Transverse colon (tissue), 4 donors: ENCODE measurements at regions not wholly inside any gene's neighbourhood (a gene's known extent, or its start where the extent isn't known, plus 50 kb on each side); places are given as distances from the start of the nearest gene placed in this dataset.

ENCODE experiments used
- POLR2A ChIP-seq: fragments of 450-650 bp; IDR thresholded peaks from one replicate; pipeline ENCODE4 v1.6.1; 2016; ENCODE audit warnings: antibody characterized with exemption, mild to moderate bottlenecking, moderate library complexity
- POLR2AphosphoS5 ChIP-seq, 3 donors: sonication (generic); formaldehyde crosslinking; IDR thresholded peaks; one replicate each; pipeline ENCODE4 v1.6.1; 2016; ENCODE audit warnings: antibody characterized with exemption in 3 of 3
- TF ChIP-seq, protein P1 (sequence below), 5 experiments: fragments of 200-600 bp in 3 of 5; fragments of 450-650 bp in 2 of 5; sonication (generic) in 3 of 5; IDR thresholded peaks; 1 replicate in 2 of 5; 2 replicates in 3 of 5; pipeline ENCODE4 v1.5.1; 2016 to 2017; ENCODE audit warnings: antibody characterized with exemption in 5 of 5, inconsistent platforms in 3 of 5, mild to moderate bottlenecking in 2 of 5, moderate library complexity in 1 of 5

DNA sequence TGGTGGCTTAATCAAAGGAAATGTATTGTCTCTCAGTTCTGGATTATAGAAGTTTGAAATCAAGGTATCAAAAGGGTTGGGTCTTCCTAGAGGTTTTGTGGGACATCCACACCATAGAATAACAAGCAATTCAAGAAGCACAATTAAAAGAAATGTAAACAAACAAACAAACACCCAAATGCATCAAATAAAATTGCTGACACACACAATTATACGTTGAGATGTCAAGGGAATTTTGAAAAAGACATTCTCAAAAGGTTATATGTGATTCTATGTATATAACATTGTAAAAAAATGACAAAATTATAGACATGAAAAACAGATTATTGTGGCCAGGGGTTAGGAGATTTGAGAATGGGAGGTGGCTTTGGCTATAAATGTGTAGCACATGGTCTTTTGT lies 250.7 kb upstream of the AGA start:
- TF ChIP-seq, protein P1, sequence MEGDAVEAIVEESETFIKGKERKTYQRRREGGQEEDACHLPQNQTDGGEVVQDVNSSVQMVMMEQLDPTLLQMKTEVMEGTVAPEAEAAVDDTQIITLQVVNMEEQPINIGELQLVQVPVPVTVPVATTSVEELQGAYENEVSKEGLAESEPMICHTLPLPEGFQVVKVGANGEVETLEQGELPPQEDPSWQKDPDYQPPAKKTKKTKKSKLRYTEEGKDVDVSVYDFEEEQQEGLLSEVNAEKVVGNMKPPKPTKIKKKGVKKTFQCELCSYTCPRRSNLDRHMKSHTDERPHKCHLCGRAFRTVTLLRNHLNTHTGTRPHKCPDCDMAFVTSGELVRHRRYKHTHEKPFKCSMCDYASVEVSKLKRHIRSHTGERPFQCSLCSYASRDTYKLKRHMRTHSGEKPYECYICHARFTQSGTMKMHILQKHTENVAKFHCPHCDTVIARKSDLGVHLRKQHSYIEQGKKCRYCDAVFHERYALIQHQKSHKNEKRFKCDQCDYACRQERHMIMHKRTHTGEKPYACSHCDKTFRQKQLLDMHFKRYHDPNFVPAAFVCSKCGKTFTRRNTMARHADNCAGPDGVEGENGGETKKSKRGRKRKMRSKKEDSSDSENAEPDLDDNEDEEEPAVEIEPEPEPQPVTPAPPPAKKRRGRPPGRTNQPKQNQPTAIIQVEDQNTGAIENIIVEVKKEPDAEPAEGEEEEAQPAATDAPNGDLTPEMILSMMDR (IDR thresholded peaks at IDR 0.05), result no peak
- TF ChIP-seq POLR2A, result no peak
- TF ChIP-seq POLR2AphosphoS5 (IDR thresholded peaks at IDR 0.05), result no peak
